H9 (cell line): ENCODE measurements at regions not wholly inside any gene's neighbourhood (a gene's known extent, or its start where the extent isn't known, plus 50 kb on each side); places are given as distances from the start of the nearest gene placed in this dataset.

Source experiments
- DNase-seq: peaks from one replicate; pipeline ENCODE4 v3.0.0-alpha.2; 2017
- H2AFZ ChIP-seq: one replicate; pipeline ENCODE4 v1.6.1; 2013; ENCODE audit warnings: mild to moderate bottlenecking, low read length, control low read depth, moderate library complexity
- H2AK5ac ChIP-seq: 2 replicates; pipeline ENCODE4 v1.6.1; 2013; ENCODE audit warnings: low read length, control low read depth, mixed read lengths; ENCODE audit not compliant: insufficient read length
- H2BK120ac ChIP-seq: one replicate; pipeline ENCODE4 v1.6.1; 2013; ENCODE audit warnings: low read depth, mild to moderate bottlenecking, low read length, control low read depth, inconsistent platforms; ENCODE audit not compliant: poor library complexity, severe bottlenecking
- H2BK12ac ChIP-seq: 2 replicates; pipeline ENCODE4 v1.6.1; 2013; ENCODE audit warnings: low read length, control low read depth, mixed read lengths, low read depth; ENCODE audit not compliant: insufficient read length
- H2BK15ac ChIP-seq: 2 replicates; pipeline ENCODE4 v1.6.1; 2013; ENCODE audit warnings: low read depth, low read length, control low read depth
- H2BK20ac ChIP-seq: one replicate; pipeline ENCODE4 v1.6.1; 2013; ENCODE audit warnings: low read depth, mild to moderate bottlenecking, low read length, control low read depth, inconsistent platforms; ENCODE audit not compliant: poor library complexity, severe bottlenecking
- H2BK5ac ChIP-seq: 2 replicates; pipeline ENCODE4 v1.6.1; 2013; ENCODE audit warnings: low read length, control low read depth, mixed read lengths; ENCODE audit not compliant: insufficient read length
- H3K14ac ChIP-seq: 2 replicates; pipeline ENCODE4 v1.6.1; 2013; ENCODE audit warnings: low read length, control low read depth; ENCODE audit not compliant: insufficient read depth
- H3K18ac ChIP-seq: 2 replicates; pipeline ENCODE4 v1.6.1; 2013; ENCODE audit warnings: low read depth, mild to moderate bottlenecking, mixed read lengths, low read length, control low read depth; ENCODE audit not compliant: insufficient read length
- H3K23ac ChIP-seq: 2 replicates; pipeline ENCODE4 v1.6.1; 2013; ENCODE audit warnings: low read length, control low read depth, mixed read lengths, low read depth; ENCODE audit not compliant: insufficient read length
- H3K23me2 ChIP-seq: 2 replicates; pipeline ENCODE4 v1.6.1; 2013; ENCODE audit warnings: low read depth, mild to moderate bottlenecking, mixed read lengths, low read length, control low read depth; ENCODE audit not compliant: insufficient read length, poor library complexity, severe bottlenecking
- H3K27ac ChIP-seq: 2 replicates; pipeline ENCODE4 v1.5.1; 2013; ENCODE audit warnings: low read length, control low read depth, mixed read lengths, low read depth; ENCODE audit not compliant: insufficient read length
- H3K27me3 ChIP-seq: 2 replicates; pipeline ENCODE4 v1.6.1; 2013; ENCODE audit warnings: low read length, control low read depth, inconsistent platforms; ENCODE audit not compliant: insufficient read depth
- H3K4ac ChIP-seq: 2 replicates; pipeline ENCODE4 v1.6.1; 2013; ENCODE audit warnings: low read depth, mild to moderate bottlenecking, control low read depth, inconsistent platforms, low read length, moderate library complexity
- H3K4me1 ChIP-seq: 2 replicates; pipeline ENCODE4 v1.6.1; 2013; ENCODE audit warnings: low read length, control low read depth, inconsistent platforms; ENCODE audit not compliant: insufficient read depth
- H3K4me2 ChIP-seq: 2 replicates; pipeline ENCODE4 v1.6.1; 2013; ENCODE audit warnings: low read length, control low read depth, mixed read lengths; ENCODE audit not compliant: insufficient read length, insufficient read depth
- H3K56ac ChIP-seq: 2 replicates; pipeline ENCODE4 v1.6.1; 2013; ENCODE audit warnings: low read depth, mild to moderate bottlenecking, mixed read lengths, low read length, control low read depth; ENCODE audit not compliant: insufficient read length
- H3K79me1 ChIP-seq: 2 replicates; pipeline ENCODE4 v1.6.1; 2013; ENCODE audit warnings: low read depth, mild to moderate bottlenecking, moderate library complexity, low read length, control low read depth, inconsistent platforms; ENCODE audit not compliant: insufficient read depth, poor library complexity, severe bottlenecking
- H3K79me2 ChIP-seq: 2 replicates; pipeline ENCODE4 v1.6.1; 2013; ENCODE audit warnings: low read length, control low read depth, inconsistent platforms; ENCODE audit not compliant: insufficient read depth
- H3K9ac ChIP-seq: 2 replicates; pipeline ENCODE4 v1.6.1; 2013; ENCODE audit warnings: low read length, control low read depth, mixed read lengths; ENCODE audit not compliant: insufficient read length; ENCODE audit errors: extremely low read depth
- H3K9me3 ChIP-seq: one replicate; pipeline ENCODE4 v1.6.1; 2013; ENCODE audit warnings: low read depth, low read length, inconsistent platforms; ENCODE audit not compliant: control insufficient read depth
- H3T11ph ChIP-seq: one replicate; pipeline ENCODE4 v1.6.1; 2013; ENCODE audit warnings: mild to moderate bottlenecking, low read length, control low read depth, inconsistent platforms
- H4K20me1 ChIP-seq: one replicate; pipeline ENCODE4 v1.6.1; 2013; ENCODE audit not compliant: control insufficient read depth, insufficient read length, insufficient read depth
- H4K5ac ChIP-seq: 2 replicates; pipeline ENCODE4 v1.6.1; 2013; ENCODE audit warnings: low read depth, mild to moderate bottlenecking, mixed read lengths, low read length, control low read depth; ENCODE audit not compliant: insufficient read length
- H4K8ac ChIP-seq: replicated peaks from 2 replicates; pipeline ENCODE4 v1.6.1; 2013; ENCODE audit warnings: low read length, control low read depth, mixed read lengths, low read depth; ENCODE audit not compliant: insufficient read length
- H4K91ac ChIP-seq: 2 replicates; pipeline ENCODE4 v1.6.1; 2013; ENCODE audit warnings: low read depth, mild to moderate bottlenecking, moderate library complexity, mixed read lengths, low read length, control low read depth; ENCODE audit not compliant: insufficient read length
- H3K27ac Mint-ChIP-seq, 3 experiments: 2 replicates in 2 of 3; 3 replicates in 1 of 3; pipeline ENCODE4 v1.8.0; 2020 to 2021; ENCODE audit warnings: mixed read lengths in 3 of 3, mild to moderate bottlenecking in 1 of 3, moderate library complexity in 1 of 3
- H3K27me3 Mint-ChIP-seq: 2 replicates; pipeline ENCODE4 v1.8.0; 2021; ENCODE audit warnings: low read depth, mild to moderate bottlenecking, moderate library complexity, mixed read lengths
- H3K36me3 Mint-ChIP-seq, 3 experiments: 2 replicates in 2 of 3; 3 replicates in 1 of 3; pipeline ENCODE4 v1.8.0; 2020 to 2021; ENCODE audit warnings: low read depth in 3 of 3, mixed read lengths in 3 of 3; ENCODE audit not compliant: insufficient read depth in 1 of 3
- H3K4me1 Mint-ChIP-seq, 2 experiments: 2 replicates each; pipeline ENCODE4 v1.8.0; 2020; ENCODE audit warnings: mixed read lengths in 2 of 2
- H3K4me3 Mint-ChIP-seq, 2 experiments: 2 replicates in 1 of 2; 3 replicates in 1 of 2; pipeline ENCODE4 v1.8.0; 2020 to 2021; ENCODE audit warnings: mild to moderate bottlenecking in 2 of 2, mixed read lengths in 2 of 2, moderate library complexity in 1 of 2
- H3K9me3 Mint-ChIP-seq, 2 experiments: 2 replicates in 1 of 2; 3 replicates in 1 of 2; pipeline ENCODE4 v1.8.0; 2020; ENCODE audit warnings: mild to moderate bottlenecking in 2 of 2, mixed read lengths in 2 of 2, moderate library complexity in 1 of 2
- CTCF ChIP-seq: fragments of 200-600 bp; sonication (generic); conservative IDR thresholded peaks from 3 replicates; pipeline ENCODE4 v1.8.0; 2021; ENCODE audit warnings: antibody characterized with exemption, mild to moderate bottlenecking
- WGBS: extraction: QIAGEN DNeasy Blood & Tissue Kit; methylation state at CpG from one replicate; pipeline ENCODE4 v1.1.7; 2013; ENCODE audit warnings: missing lambda C conversion rate, low lambda C conversion rate, mixed read lengths; ENCODE audit not compliant: insufficient read length; ENCODE audit errors: extremely low coverage; 5-methylcytosine and 5-hydroxymethylcytosine counted together

GRCh38 chr15:91538782-91539181 is 314.7 kb upstream of the SLCO3A1 start:
- Histone ChIP-seq H3K4me2 (no peak overlapping the region), H2AFZ (no peak overlapping the region), H3K27me3 (no peaks in the 10 kb centered on the region), H2BK20ac (no peak overlapping the region), H4K91ac (no peak overlapping the region), H3K23ac (no peak overlapping the region), H2BK12ac (no peak overlapping the region), H4K20me1 (no peaks in the 10 kb centered on the region), H3K9me3 (no peaks in the 10 kb centered on the region), H2BK15ac (no peak overlapping the region), H4K8ac (no peak overlapping the region), H3T11ph (no peak overlapping the region), H3K56ac (no peak overlapping the region), H3K79me1 (no peaks in the 10 kb centered on the region), H2BK120ac (no peak overlapping the region), H3K79me2 (no peaks in the 10 kb centered on the region), H3K18ac (no peak overlapping the region), H3K9ac (no peak overlapping the region), H2AK5ac (no peak overlapping the region), H3K4ac (no peak overlapping the region), H2BK5ac (no peak overlapping the region), H3K14ac (no peak overlapping the region), H3K27ac (no peak overlapping the region), H3K23me2 (no peaks in the 10 kb centered on the region), H4K5ac (no peak overlapping the region), H3K4me1 (no peaks in the 10 kb centered on the region; the same call in 1 of the 2 replicates)
- WGBS = no CpG with 5 or more reads among the region's 2 CpGs
- Mint-ChIP-seq H3K4me3 (no peak overlapping the region), H3K9me3 (no peaks in the 10 kb centered on the region), H3K27ac (no peak overlapping the region), H3K36me3 (no peaks in the 10 kb centered on the region), H3K27me3 (no peaks in the 10 kb centered on the region), H3K4me1 (0 out of 4 replicates have a peak, but pooled peaks cover 0 to 3% of the 10 kb centered on the region in 2 experiments)
- DNase-seq = no peak
- no peak for TF ChIP-seq CTCF
